OCI-LY1 (cell line): ENCODE measurements at regions not wholly inside any gene's neighbourhood (a gene's known extent, or its start where the extent isn't known, plus 50 kb on each side); places are given as distances from the start of the nearest gene placed in this dataset.

ENCODE experiments used
- EZH2 ChIP-seq: fragments of 200-600 bp; sonication (generic), shearing (Covaris generic); IDR thresholded peaks from 2 replicates; pipeline ENCODE4 v1.8.0; 2017; ENCODE audit warnings: borderline replicate concordance, mixed run types, mild to moderate bottlenecking, antibody characterized with exemption, low read length, moderate library complexity, mixed read lengths
- TF ChIP-seq, protein P1 (sequence below): fragments of 200-600 bp; sonication (generic), shearing (Covaris generic); IDR thresholded peaks from 2 replicates; pipeline ENCODE4 v1.5.1; 2017; ENCODE audit warnings: mild to moderate bottlenecking, antibody characterized with exemption, low read length, moderate library complexity, mixed read lengths

DNA sequence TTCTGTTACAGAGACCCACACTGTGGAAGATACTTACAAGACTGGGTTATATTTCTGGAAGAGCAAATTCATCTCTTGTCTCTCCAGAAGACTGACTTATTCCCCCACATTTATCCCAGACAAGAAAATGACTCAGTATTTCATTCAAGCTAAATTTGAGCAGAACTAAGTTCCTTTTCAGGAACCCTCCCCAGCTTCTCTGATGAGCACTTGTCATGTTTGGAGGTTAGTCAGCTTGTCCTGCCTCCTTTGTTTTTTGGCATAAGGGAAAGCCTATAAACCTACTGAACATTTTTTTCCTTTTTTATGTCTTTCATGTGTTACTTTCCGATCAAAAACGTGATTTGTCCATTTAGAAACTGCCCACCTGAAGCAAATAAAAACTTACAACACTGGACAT lies 198.0 kb downstream of the C16orf95 start:
- TF ChIP-seq, protein P1, sequence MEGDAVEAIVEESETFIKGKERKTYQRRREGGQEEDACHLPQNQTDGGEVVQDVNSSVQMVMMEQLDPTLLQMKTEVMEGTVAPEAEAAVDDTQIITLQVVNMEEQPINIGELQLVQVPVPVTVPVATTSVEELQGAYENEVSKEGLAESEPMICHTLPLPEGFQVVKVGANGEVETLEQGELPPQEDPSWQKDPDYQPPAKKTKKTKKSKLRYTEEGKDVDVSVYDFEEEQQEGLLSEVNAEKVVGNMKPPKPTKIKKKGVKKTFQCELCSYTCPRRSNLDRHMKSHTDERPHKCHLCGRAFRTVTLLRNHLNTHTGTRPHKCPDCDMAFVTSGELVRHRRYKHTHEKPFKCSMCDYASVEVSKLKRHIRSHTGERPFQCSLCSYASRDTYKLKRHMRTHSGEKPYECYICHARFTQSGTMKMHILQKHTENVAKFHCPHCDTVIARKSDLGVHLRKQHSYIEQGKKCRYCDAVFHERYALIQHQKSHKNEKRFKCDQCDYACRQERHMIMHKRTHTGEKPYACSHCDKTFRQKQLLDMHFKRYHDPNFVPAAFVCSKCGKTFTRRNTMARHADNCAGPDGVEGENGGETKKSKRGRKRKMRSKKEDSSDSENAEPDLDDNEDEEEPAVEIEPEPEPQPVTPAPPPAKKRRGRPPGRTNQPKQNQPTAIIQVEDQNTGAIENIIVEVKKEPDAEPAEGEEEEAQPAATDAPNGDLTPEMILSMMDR, result no peak
- TF ChIP-seq EZH2, result no peak
